GM23338 (cell line): ENCODE measurements at regions not wholly inside any gene's neighbourhood (a gene's known extent, or its start where the extent isn't known, plus 50 kb on each side); places are given as distances from the start of the nearest gene placed in this dataset.

Experiments used
- ATAC-seq: fragments of 200-7000 bp; cut with Tn5 transposase; 3 replicates; pipeline ENCODE4 v1.9.1; 2020
- DNase-seq: peaks from one replicate; pipeline ENCODE4 v3.0.0-alpha.2; 2015; ENCODE audit warnings: low spot score
- H2AFZ ChIP-seq: fragments of 200-600 bp; sonication (generic); 2 replicates; pipeline ENCODE4 v1.8.0; 2016; ENCODE audit warnings: antibody characterized with exemption, mild to moderate bottlenecking, moderate library complexity
- H3F3A ChIP-seq: fragments of 200-600 bp; sonication (generic); replicated peaks from 2 replicates; pipeline ENCODE4 v1.8.0; 2017; ENCODE audit warnings: antibody characterized with exemption, mixed run types, low read depth
- H3K27ac ChIP-seq: fragments of 200-600 bp; sonication (generic); 2 replicates; pipeline ENCODE4 v1.6.1; 2016; ENCODE audit warnings: low read depth
- H3K27me3 ChIP-seq: fragments of 200-600 bp; sonication (generic); 2 replicates; pipeline ENCODE4 v1.8.0; 2016; ENCODE audit warnings: mild to moderate bottlenecking, mixed run types, moderate library complexity; ENCODE audit not compliant: insufficient read depth
- H3K36me3 ChIP-seq: fragments of 200-600 bp; sonication (generic); 2 replicates; pipeline ENCODE4 v1.8.0; 2016; ENCODE audit warnings: mild to moderate bottlenecking; ENCODE audit not compliant: insufficient read depth
- H3K4me1 ChIP-seq: fragments of 200-600 bp; sonication (generic); 2 replicates; pipeline ENCODE4 v1.8.0; 2016; ENCODE audit warnings: mild to moderate bottlenecking, moderate library complexity; ENCODE audit not compliant: insufficient read depth
- H3K4me2 ChIP-seq: fragments of 200-600 bp; sonication (generic); 2 replicates; pipeline ENCODE4 v1.7.1; 2017; ENCODE audit warnings: mixed run types
- H3K4me3 ChIP-seq: fragments of 200-600 bp; sonication (generic); 2 replicates; pipeline ENCODE4 v1.6.1; 2016; ENCODE audit warnings: mixed run types
- H3K79me2 ChIP-seq: fragments of 200-600 bp; sonication (generic); replicated peaks from 2 replicates; pipeline ENCODE4 v1.8.0; 2017; ENCODE audit warnings: mild to moderate bottlenecking; ENCODE audit not compliant: insufficient read depth
- H3K9me2 ChIP-seq: fragments of 200-600 bp; sonication (generic); 2 replicates; pipeline ENCODE4 v1.8.0; 2017; ENCODE audit not compliant: insufficient read depth
- H4K20me1 ChIP-seq: fragments of 200-600 bp; sonication (generic); replicated peaks from 2 replicates; pipeline ENCODE4 v1.8.0; 2017; ENCODE audit warnings: mild to moderate bottlenecking; ENCODE audit not compliant: insufficient read depth
- H3K27ac Mint-ChIP-seq: 2 replicates; pipeline ENCODE4 v1.8.0; 2020; ENCODE audit warnings: inconsistent platforms, mild to moderate bottlenecking, moderate library complexity, mixed read lengths
- H3K27me3 Mint-ChIP-seq: 3 replicates; pipeline ENCODE4 v1.8.0; 2022; ENCODE audit warnings: low read depth, mild to moderate bottlenecking, moderate library complexity, mixed read lengths, inconsistent platforms; ENCODE audit not compliant: insufficient read depth, poor library complexity
- H3K36me3 Mint-ChIP-seq: 3 replicates; pipeline ENCODE4 v1.8.0; 2021; ENCODE audit warnings: low read depth, mild to moderate bottlenecking, inconsistent platforms, moderate library complexity, mixed read lengths
- H3K4me1 Mint-ChIP-seq: 3 replicates; pipeline ENCODE4 v1.8.0; 2020; ENCODE audit warnings: mild to moderate bottlenecking, inconsistent platforms, mixed read lengths
- H3K4me3 Mint-ChIP-seq: 3 replicates; pipeline ENCODE4 v1.8.0; 2021; ENCODE audit warnings: moderate library complexity, mild to moderate bottlenecking, inconsistent platforms, mixed read lengths
- H3K9me3 Mint-ChIP-seq: 3 replicates; pipeline ENCODE4 v1.8.0; 2020; ENCODE audit warnings: moderate library complexity, mild to moderate bottlenecking, inconsistent platforms, mixed read lengths
- CTCF ChIP-seq, 2 experiments: fragments of 200-600 bp in 1 of 2; sonication (generic) in 1 of 2; conservative IDR thresholded peaks; 2 replicates each; pipeline versions ENCODE4 v1.5.1 to v1.6.1; 2016 to 2017; ENCODE audit warnings: antibody characterized with exemption in 2 of 2, low read depth in 2 of 2, mild to moderate bottlenecking in 2 of 2, moderate library complexity in 1 of 2
- ETS1 ChIP-seq: IDR thresholded peaks from 2 replicates; pipeline ENCODE4 v1.6.1; 2016; ENCODE audit warnings: antibody characterized with exemption
- EZH2 ChIP-seq: fragments of 200-600 bp; sonication (generic); IDR thresholded peaks from one replicate; pipeline ENCODE4 v1.8.0; 2017; ENCODE audit warnings: antibody characterized with exemption, mild to moderate bottlenecking, low read depth; ENCODE audit not compliant: unreplicated experiment
- EZH2phosphoT487 ChIP-seq: fragments of 200-600 bp; sonication (generic); IDR thresholded peaks from one replicate; pipeline ENCODE4 v1.8.1; 2018; ENCODE audit warnings: antibody characterized with exemption; ENCODE audit not compliant: unreplicated experiment
- JUNB ChIP-seq: IDR thresholded peaks from one replicate; pipeline ENCODE4 v1.6.1; 2016; ENCODE audit warnings: antibody characterized with exemption; ENCODE audit not compliant: unreplicated experiment
- NANOG ChIP-seq: IDR thresholded peaks from 2 replicates; pipeline ENCODE4 v1.6.1; 2016; ENCODE audit warnings: antibody characterized with exemption, borderline replicate concordance
- POLR2AphosphoS5 ChIP-seq: IDR thresholded peaks from 2 replicates; pipeline ENCODE4 v1.6.1; 2016; ENCODE audit warnings: antibody characterized with exemption, low read depth
- REST ChIP-seq: IDR thresholded peaks from one replicate; pipeline ENCODE4 v1.6.1; 2018; ENCODE audit warnings: antibody characterized with exemption; ENCODE audit not compliant: unreplicated experiment
- STAT1 ChIP-seq: IDR thresholded peaks from one replicate; pipeline ENCODE4 v1.6.1; 2016; ENCODE audit warnings: antibody characterized with exemption; ENCODE audit not compliant: unreplicated experiment
- ZNF114 ChIP-seq: fragments of 250-450 bp; sonication (Bioruptor Pico); IDR thresholded peaks from 2 replicates; pipeline ENCODE4 v1.5.0; 2020; ENCODE audit warnings: mild to moderate bottlenecking, moderate library complexity
- ZNF331 ChIP-seq: fragments of 250-450 bp; sonication (Bioruptor Pico); IDR thresholded peaks from 2 replicates; pipeline ENCODE4 v1.5.0; 2020; ENCODE audit warnings: low read depth, mild to moderate bottlenecking, moderate library complexity

DNA sequence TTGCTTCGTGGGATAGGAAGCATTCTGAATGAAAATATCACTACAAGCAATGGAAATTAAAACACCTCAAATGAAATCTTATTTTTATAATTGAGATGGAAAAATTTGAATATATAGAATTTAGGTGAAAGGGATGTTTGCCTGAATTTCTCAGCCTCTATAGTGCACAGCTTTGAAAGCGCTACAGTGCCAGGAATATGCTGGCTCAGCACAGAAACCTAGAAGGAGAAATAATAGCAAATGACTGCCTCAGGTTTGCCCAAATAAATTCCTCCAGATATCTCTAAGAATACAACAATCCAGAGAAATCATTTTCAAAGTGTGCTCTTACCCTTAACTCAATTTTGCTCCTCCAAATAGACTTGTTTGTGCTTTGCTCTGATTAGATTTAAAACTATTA lies 141.1 kb upstream of the ZNF385D start:
- Histone ChIP-seq H3K27ac (no peak overlapping the region), H4K20me1 (no peaks in the 10 kb centered on the region), H3K79me2 (no peaks in the 10 kb centered on the region), H3K4me3 (no peak overlapping the region), H3F3A (no peaks in the 10 kb centered on the region), H3K9me2 (no peaks in the 10 kb centered on the region), H3K36me3 (no peaks in the 10 kb centered on the region), H3K4me1 (no peaks in the 10 kb centered on the region), H3K4me2 (no peak overlapping the region), H2AFZ (no peak overlapping the region), H3K27me3 (no peaks in the 10 kb centered on the region)
- DNase-seq (no peak), ATAC-seq (no peak)
- Mint-ChIP-seq H3K27me3 (no peaks in the 10 kb centered on the region), H3K27ac (no peak overlapping the region), H3K4me3 (no peak overlapping the region), H3K36me3 (no peaks in the 10 kb centered on the region), H3K4me1 (no peaks in the 10 kb centered on the region), H3K9me3 (no peaks in the 10 kb centered on the region)
- TF ChIP-seq ZNF331 (CRISPR knock-in tag) (no peak), JUNB (no peak), STAT1 (no peak), CTCF (conservative IDR thresholded peaks at IDR 0.05; ENCODE audit: low read depth in 2 of 2) (no peak), NANOG (no peak), EZH2phosphoT487 (no peak), EZH2 (no peak), ZNF114 (no peak), POLR2AphosphoS5 (no peak), ETS1 (no peak), REST (no peak)

DNA sequence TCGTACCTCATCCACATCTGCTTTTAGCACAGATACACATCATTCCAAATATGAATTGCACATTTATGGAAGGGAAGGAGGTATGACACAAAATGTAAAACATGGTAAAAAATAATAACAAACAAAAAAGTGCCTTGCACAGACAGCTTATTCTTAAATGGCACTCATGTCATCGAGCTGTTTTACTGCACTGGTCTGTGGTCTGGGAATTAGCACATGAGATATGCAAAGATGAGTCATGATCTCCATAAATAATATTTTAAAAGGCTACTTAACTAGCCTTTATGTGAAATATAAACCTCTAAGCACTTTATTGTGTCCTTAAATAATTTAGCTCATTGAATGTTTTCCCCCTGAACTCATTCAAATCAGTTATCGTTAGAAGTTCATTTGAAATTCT lies 142.2 kb upstream of the ZNF385D start:
- ATAC-seq (no peak), DNase-seq (no peak)
- H3K27me3 Mint-ChIP-seq: no peaks in the 10 kb centered on the region
- no peaks in the 10 kb centered on the region for H3K9me3 Mint-ChIP-seq
- Histone ChIP-seq H3K9me2 (no peaks in the 10 kb centered on the region), H3F3A (no peaks in the 10 kb centered on the region), H3K36me3 (no peaks in the 10 kb centered on the region), H4K20me1 (no peaks in the 10 kb centered on the region), H3K79me2 (no peaks in the 10 kb centered on the region), H3K27me3 (no peaks in the 10 kb centered on the region), H2AFZ (no peak overlapping the region), H3K4me3 (no peak overlapping the region), H3K4me1 (no peaks in the 10 kb centered on the region), H3K4me2 (no peak overlapping the region), H3K27ac (no peak overlapping the region)
- no peaks in the 10 kb centered on the region for H3K36me3 Mint-ChIP-seq
- H3K4me1 Mint-ChIP-seq: no peaks in the 10 kb centered on the region
- H3K27ac Mint-ChIP-seq: no peak overlapping the region
- H3K4me3 Mint-ChIP-seq: no peak overlapping the region
- TF ChIP-seq EZH2phosphoT487 (no peak), NANOG (no peak), REST (no peak)
